HG02870 (cell line): ENCODE measurements at regions not wholly inside any gene's neighbourhood (a gene's known extent, or its start where the extent isn't known, plus 50 kb on each side); places are given as distances from the start of the nearest gene placed in this dataset.

ENCODE experiments used
- ATAC-seq: cut with Tn5 transposase; IDR thresholded peaks from one replicate; pipeline ENCODE4 v1.9.1; 2021; ENCODE audit warnings: mild to moderate bottlenecking, moderate library complexity; ENCODE audit not compliant: unreplicated experiment

GRCh38 chr2:207256476-207257207 lies 90.9 kb upstream of the KLF7 start:
- no peak for ATAC-seq

- no peak for ATAC-seq
Observed at GRCh38 chr2:207257251-207258250, 91.8 kb upstream of the KLF7 start.

GRCh38 chr2:207258263-207258991 lies 92.7 kb upstream of the KLF7 start:
- no peak for ATAC-seq

GRCh38 chr2:207260021-207260420 lies 94.3 kb upstream of the KLF7 start:
- no peak for ATAC-seq

GRCh38 chr2:207260947-207261346 lies 95.2 kb upstream of the KLF7 start:
- ATAC-seq: no peak

GRCh38 chr2:207264310-207264709 lies 98.6 kb upstream of the KLF7 start:
- ATAC-seq: no peak

- no peak for ATAC-seq
Observed at GRCh38 chr2:207265332-207265731, 99.6 kb upstream of the KLF7 start.

- no peak for ATAC-seq
Observed at GRCh38 chr2:207265869-207266268, 100.1 kb upstream of the KLF7 start.

GRCh38 chr2:207266648-207267047 lies 100.9 kb upstream of the KLF7 start:
- ATAC-seq: no peak

- no peak for ATAC-seq
Observed at GRCh38 chr2:207269038-207269437, 103.3 kb upstream of the KLF7 start.

- no peak for ATAC-seq
Observed at GRCh38 chr2:207274530-207275189, 108.9 kb upstream of the KLF7 start.

GRCh38 chr2:207275779-207276178 lies 110.0 kb upstream of the KLF7 start:
- no peak for ATAC-seq

- ATAC-seq: no peak
Observed at GRCh38 chr2:207276248-207276647, 110.5 kb upstream of the KLF7 start.

GRCh38 chr2:207276858-207277257 lies 111.1 kb upstream of the KLF7 start:
- no peak for ATAC-seq

GRCh38 chr2:207279520-207279919 lies 113.8 kb upstream of the KLF7 start:
- ATAC-seq: peak; percentile 40

- ATAC-seq: no peak
Observed at GRCh38 chr2:207281436-207281835, 115.7 kb upstream of the KLF7 start.

GRCh38 chr2:207282916-207283315 lies 117.2 kb upstream of the KLF7 start:
- no peak for ATAC-seq

GRCh38 chr2:207283356-207283755 lies 117.6 kb upstream of the KLF7 start:
- no peak for ATAC-seq

- ATAC-seq: no peak
Observed at GRCh38 chr2:207284556-207285472, 119.1 kb upstream of the KLF7 start.

- ATAC-seq: no peak
Observed at GRCh38 chr2:207285473-207285815, 119.7 kb upstream of the KLF7 start.
